HK-2 (cell line): ENCODE measurements at regions not wholly inside any gene's neighbourhood (a gene's known extent, or its start where the extent isn't known, plus 50 kb on each side); places are given as distances from the start of the nearest gene placed in this dataset.

ENCODE experiments used
- DNase-seq: peaks from one replicate; pipeline ENCODE4 v3.0.0-alpha.2; 2018; ENCODE audit not compliant: unreplicated experiment

DNA sequence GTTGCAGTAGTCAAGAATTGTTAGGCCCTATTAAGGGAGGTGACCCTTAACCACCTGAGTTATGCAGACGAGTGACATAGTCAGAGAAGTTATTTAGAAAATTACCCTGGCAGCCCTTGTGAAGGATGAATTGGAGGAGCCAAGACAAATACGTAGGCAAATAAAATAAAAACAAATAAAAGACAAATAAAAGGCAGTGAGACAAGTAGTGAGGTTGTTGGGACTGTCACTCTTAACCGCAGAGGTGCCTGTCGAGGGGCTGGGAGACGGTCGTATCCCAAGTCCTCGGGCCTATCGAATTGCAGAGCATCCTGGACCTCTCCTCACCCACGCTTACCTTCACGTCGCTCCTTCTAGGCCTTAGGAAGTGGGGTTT is 58.0 kb upstream of the ZC4H2 start:
- no peak for DNase-seq
